Stimulated activated naive CD8-positive, alpha-beta T cell treated with anti-CD3 and anti-CD28 coated beads, Interleukin-15, amount 100 ng/mL, for 72 hours (primary cell): ENCODE measurements at regions not wholly inside any gene's neighbourhood (a gene's known extent, or its start where the extent isn't known, plus 50 kb on each side); places are given as distances from the start of the nearest gene placed in this dataset.
"Not testable (repeated sequence)": the region's sequence is repeated elsewhere in the genome, so short reads cannot be mapped to it uniquely, and the experiment has no call there.

ENCODE experiments used
- ATAC-seq: fragments of 150-1000 bp; cut with Tn5 transposase; 2 replicates; pipeline ENCODE4 v1.10.0; 2021; ENCODE audit warnings: mild to moderate bottlenecking, moderate library complexity
- DNase-seq, 2 donors: peaks; one replicate each; pipeline ENCODE4 v3.0.0; 2021 to 2022
- H3K27ac Mint-ChIP-seq, 2 donors: one replicate each; pipeline ENCODE4 v1.8.0; 2022; ENCODE audit warnings: mild to moderate bottlenecking in 2 of 2, mixed read lengths in 2 of 2, moderate library complexity in 2 of 2
- H3K27me3 Mint-ChIP-seq: one replicate; pipeline ENCODE4 v1.8.0; 2022; ENCODE audit warnings: mixed read lengths
- H3K4me1 Mint-ChIP-seq: one replicate; pipeline ENCODE4 v1.8.0; 2022; ENCODE audit warnings: mild to moderate bottlenecking, mixed read lengths
- H3K4me3 Mint-ChIP-seq, 2 donors: one replicate each; pipeline ENCODE4 v1.8.0; 2022; ENCODE audit warnings: mild to moderate bottlenecking in 2 of 2, mixed read lengths in 2 of 2, moderate library complexity in 1 of 2
- H3K9me3 Mint-ChIP-seq, 2 donors: one replicate each; pipeline ENCODE4 v1.8.0; 2022; ENCODE audit warnings: mixed read lengths in 2 of 2

DNA sequence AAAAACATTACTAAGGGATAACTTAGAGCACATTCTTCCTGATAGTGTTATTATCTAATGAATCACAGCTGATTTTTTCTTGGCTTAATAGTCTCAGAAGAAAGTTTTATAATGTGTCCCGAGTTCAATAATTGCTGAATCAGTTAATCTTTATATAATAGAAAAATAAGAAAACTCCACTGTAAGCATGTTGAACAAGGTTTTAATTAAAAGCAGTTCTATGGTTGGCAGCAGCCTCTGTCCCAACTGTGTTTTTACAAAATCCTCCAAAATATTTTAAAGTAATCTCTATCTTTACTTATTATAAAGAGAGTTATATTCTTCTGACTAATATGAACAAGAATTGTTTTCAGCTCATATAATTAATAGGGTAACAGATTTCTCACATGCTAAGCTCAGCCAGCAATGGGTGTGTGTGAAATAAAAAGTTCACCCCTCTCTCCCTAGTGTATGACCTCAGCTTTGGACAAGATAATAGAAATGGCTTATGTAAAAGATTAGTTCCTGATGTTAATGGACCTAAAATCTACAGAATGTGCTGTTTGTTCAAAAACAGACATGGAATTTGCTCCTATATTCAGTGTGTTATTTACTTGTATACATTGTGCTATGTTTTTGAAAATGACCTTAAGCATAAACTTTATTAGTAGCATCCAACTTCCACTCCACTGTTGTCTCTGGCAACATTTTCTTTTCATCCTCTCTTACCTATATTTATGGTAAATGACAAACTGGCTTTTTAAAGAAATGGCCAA, 67.1 kb upstream of the DCN start:
- H3K9me3 Mint-ChIP-seq, result no peaks in the 10 kb centered on the region
- no peak overlapping the region for H3K27ac Mint-ChIP-seq
- no peaks in the 10 kb centered on the region for H3K4me1 Mint-ChIP-seq
- ATAC-seq (no peak), DNase-seq (no peak)
- H3K27me3 Mint-ChIP-seq, result no peaks in the 10 kb centered on the region
- H3K4me3 Mint-ChIP-seq, result no peak overlapping the region

DNA sequence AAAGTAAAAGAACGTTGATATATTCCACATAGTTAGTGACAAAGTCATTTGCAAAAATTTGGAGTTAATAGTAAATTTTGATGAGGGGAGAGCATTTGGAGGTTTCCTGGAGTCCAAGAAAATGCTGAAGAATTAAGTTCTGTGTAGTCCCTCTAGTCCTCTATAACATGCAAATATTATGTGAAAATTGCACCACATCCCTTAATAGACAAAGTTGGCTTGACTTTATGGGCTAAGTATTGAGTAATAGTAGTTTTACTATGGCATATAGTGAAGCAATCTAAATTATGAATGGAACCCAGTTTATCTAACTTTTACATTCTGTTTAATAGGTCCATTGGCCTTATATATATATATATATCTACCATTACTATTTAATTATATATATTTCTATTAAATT, 66.4 kb upstream of the DCN start:
- ATAC-seq (no peak), DNase-seq (no peak)
- no peak overlapping the region for H3K27ac Mint-ChIP-seq
- no peaks in the 10 kb centered on the region for H3K4me1 Mint-ChIP-seq
- no peaks in the 10 kb centered on the region for H3K27me3 Mint-ChIP-seq
- H3K9me3 Mint-ChIP-seq, result peaks cover under 1 to 1% of the 10 kb centered on the region in 2 donors
- H3K4me3 Mint-ChIP-seq, result no peak overlapping the region

DNA sequence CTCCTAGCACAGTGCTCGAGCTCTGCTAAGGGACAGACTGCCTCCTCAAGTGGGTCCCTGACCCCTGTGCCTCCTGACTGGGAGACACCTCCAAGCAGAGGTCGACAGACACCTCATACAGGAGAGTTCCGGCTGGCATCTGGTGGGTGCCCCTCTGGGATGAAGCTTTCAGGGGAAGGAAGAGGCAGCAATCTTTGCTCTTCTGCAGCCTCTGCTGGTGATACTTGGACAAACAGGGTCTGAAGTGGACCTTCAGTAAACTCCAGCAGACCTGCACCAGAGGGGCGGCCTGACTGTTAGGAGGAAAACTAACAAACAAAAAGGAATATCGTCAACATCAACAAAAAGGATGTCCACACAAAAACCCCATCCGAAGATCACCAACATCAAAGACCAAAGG, 60.6 kb upstream of the DCN start:
- not testable (repeated sequence) for H3K4me1 Mint-ChIP-seq, H3K27me3 Mint-ChIP-seq, H3K4me3 Mint-ChIP-seq, ATAC-seq, DNase-seq, H3K9me3 Mint-ChIP-seq, H3K27ac Mint-ChIP-seq

DNA sequence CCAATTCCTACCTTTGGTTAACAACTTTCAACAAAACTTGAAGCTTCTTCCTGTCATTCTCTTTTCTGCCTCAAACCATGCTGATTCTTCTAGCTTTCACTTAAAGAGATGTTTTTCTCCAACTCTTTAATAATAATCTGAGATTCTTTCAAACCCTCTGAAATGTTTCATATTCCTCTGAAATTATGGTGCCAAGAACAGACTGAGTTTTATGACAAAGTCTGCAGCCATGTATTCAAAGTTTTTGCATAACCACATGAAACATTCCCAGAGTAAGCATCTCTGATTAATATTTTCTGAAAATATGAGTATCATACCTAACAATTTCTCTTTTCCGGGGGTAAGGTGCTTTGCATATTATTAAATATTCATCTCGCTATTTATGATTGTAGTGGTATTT, 59.1 kb upstream of the DCN start:
- peaks cover 5 to 6% of the 10 kb centered on the region in 2 donors for H3K9me3 Mint-ChIP-seq
- no peaks in the 10 kb centered on the region for H3K4me1 Mint-ChIP-seq
- no peak overlapping the region for H3K27ac Mint-ChIP-seq
- H3K27me3 Mint-ChIP-seq, result no peaks in the 10 kb centered on the region
- H3K4me3 Mint-ChIP-seq, result no peak overlapping the region
- ATAC-seq (no peak), DNase-seq (no peak)

DNA sequence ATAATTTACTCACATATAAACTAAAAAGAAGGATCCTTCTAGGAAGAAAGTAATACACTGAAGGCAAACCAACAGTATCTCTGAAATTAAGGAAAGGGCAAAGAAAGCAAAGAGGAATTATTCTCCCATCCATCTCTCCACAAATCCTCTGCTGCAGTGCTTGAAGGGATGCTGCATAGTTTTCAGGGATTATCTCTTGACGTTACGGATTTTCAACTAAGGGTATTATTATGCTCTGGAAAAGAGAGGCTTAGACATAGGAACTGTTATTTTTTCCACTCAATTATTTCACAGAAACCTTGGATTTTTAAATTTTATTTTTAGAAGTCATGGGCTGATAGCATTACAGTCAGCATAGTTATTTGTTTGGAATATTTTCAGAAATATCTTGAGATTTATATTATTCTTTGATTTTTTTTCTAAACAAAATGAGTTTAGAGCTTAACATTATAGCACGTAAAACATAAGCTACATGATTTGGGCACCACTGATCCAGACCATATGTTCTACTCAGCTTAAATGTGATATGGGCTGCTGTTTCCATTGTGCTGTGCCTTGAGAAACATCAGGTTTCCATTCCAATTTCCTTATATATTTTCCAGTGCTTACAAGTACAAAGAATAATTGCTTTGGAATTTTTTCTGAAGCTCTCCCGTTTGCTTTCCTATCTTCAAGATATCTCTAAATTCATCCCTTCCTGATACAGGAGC, 57.9 kb upstream of the DCN start:
- H3K27ac Mint-ChIP-seq, result no peak overlapping the region
- peaks cover 5 to 6% of the 10 kb centered on the region in 2 donors for H3K9me3 Mint-ChIP-seq
- H3K4me3 Mint-ChIP-seq, result no peak overlapping the region
- H3K4me1 Mint-ChIP-seq, result no peaks in the 10 kb centered on the region
- ATAC-seq (no peak), DNase-seq (no peak)
- H3K27me3 Mint-ChIP-seq, result no peaks in the 10 kb centered on the region

DNA sequence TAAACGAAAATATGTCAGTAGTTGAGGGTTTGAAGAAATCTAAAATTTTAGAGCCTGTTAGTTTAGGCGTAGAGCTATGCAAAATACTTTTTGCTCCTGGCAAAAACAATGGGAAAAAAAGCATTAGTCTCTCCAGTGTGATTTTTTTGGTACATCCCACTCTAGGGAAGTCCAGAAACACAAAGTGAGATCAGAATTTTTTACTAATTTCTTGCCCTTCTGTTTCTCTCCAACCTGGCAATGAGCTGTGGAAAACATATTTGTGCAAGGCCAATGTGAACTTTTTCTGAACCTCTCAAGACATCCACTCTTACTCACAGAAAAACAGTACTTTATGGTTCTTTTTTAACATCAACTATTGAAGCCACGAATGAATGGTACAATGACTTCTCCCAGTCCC, 56.9 kb upstream of the DCN start:
- Mint-ChIP-seq H3K9me3 (peaks cover 5 to 6% of the 10 kb centered on the region in 2 donors), H3K27ac (no peak overlapping the region), H3K27me3 (no peaks in the 10 kb centered on the region), H3K4me3 (no peak overlapping the region), H3K4me1 (no peaks in the 10 kb centered on the region)
- ATAC-seq (no peak), DNase-seq (no peak)
